HG02763 (cell line): ENCODE measurements at regions not wholly inside any gene's neighbourhood (a gene's known extent, or its start where the extent isn't known, plus 50 kb on each side); places are given as distances from the start of the nearest gene placed in this dataset.

Experiments
- ATAC-seq: cut with Tn5 transposase; IDR thresholded peaks from one replicate; pipeline ENCODE4 v1.9.1; 2021; ENCODE audit warnings: mild to moderate bottlenecking, moderate library complexity; ENCODE audit not compliant: unreplicated experiment

DNA sequence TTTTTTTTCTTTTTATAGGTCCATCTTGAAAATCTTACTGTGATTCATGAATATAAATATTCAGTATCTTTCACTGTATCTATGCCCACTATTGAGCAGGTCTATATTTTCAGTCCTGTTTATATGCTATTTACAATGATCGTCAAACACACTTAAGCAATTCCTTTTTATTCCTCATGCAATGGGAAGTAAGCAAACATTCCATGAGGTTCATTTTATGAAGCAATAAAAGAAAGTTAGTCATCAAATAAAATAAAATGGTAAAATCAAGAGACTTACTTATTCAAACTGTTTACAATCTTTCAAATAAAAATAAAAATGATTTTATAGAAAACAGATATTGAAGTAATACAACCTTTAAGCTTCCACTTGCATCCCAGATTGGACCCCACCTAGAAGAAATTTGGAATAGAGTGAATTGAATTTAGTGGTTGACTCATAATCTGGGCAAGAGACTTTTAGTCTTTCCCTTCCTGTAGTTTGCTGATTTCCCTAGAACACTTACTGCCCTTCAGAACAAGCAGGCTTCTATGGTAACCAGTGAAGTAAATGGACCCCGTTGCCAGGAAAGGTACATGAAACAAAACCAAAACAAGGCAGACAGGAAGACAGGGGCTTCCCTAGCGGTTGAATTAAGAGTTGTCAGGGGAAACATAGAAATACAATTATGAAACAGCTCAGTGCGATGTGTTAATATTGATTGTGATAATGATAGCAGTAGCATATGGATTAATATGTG, 241.0 kb upstream of the ATP2B1 start:
- ATAC-seq = peak; percentile 87

DNA sequence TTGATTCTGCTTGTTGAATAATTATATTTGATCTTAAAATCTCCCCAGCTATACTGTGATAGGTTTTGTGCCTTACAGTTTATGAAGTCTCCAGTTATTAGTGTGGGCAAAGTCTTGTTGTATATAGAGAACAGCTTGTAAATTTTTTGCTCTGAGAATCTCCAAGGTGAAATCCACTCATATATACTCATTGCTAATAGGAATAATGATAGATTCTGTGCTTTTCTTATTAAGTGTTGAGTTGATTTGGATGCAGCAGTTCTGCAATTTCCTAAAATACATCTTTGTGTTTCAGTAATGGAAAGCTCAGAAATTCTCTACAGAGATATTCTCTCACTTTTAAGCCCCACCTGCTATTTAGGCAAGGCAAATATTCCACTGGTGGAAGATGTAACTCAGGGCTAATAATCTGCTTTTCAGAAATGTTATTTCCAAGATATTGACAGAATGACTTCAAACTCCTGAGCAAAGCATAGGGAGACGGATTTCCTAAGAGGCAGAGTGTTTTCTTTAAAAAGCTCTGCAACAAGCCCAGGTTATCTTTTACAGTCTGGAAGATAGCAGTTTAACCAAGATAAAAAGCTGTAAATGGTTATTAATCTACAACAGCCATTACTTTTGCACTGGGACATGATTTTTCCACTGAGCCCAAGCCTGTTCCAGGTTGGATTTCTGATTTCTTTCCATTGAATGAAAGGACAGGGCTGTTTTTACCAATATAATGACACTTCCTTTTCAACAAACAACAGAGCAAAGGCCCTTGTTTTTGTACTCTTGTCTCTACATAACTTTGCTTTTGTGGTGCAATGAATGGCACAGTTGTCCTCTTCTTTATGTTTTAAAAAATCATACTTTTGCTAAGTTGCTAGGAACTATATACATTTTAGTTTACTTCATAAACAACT, 239.9 kb upstream of the ATP2B1 start:
- no peak for ATAC-seq

DNA sequence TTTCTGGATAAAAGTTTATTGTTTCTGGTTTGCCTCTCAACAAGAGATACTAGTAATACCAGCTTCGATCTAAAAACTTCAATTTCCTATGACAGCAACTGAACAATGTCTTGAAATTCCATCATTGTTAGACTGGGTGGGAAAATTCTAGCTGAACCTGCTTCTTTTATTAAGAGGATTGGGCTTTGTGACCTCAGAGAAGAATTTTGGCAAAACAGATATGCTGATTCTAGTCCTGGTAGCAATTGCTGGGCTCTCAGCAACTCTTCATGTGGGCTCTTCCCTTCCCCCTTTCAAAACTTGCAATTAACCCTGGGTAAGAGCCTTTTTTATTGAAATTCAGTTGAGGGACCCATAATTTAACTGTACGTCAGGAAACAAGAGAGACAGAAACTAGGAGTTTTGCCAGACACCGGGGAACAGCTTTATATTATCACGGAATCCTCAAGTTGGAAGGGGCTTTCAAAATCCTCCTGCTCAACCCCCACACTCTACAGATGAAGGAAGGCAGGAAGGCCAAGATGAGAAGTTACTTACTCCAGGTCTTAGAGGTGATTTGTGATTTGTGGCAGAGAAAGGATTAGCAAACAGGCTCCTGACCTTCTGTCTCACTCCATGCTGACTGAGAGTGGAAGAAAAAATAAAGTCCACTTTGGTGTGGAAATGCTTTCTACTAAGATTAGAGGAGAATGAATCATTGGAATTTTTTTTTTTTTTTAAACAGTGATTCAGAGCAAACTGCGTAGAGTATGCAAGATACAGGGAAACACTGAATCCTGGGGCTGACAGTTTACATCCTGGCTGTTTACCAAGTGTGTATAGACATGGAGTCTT, 239.0 kb upstream of the ATP2B1 start:
- ATAC-seq = no peak

DNA sequence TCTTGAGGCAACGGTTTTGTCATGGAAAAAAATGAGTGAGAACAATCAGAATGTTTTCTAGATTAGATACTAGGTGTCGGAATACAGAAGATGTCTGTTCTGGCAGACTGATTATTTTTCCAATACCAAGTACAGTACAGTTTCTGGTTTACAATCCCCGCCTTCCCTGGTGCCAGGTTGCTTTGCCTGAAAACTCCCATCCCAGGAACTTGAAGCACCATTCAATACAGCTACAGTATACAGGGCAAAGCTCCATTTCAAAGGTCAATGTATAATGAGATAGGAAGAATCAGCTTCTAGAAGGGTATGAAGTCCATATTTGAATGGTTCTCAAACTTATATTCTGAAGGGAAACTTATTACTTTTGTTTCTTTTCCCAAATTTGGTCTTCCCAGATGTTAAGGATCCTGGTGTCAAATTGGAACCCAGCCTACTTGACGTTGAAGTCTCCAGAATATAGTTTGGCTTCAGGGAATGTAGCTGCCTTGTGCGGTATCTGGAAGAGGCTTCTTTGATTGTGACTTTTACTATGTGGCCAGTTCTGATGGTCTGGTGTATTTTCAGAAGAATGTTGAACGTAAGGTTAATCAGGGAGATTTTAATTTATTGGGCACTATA, 238.0 kb upstream of the ATP2B1 start:
- ATAC-seq = no peak

DNA sequence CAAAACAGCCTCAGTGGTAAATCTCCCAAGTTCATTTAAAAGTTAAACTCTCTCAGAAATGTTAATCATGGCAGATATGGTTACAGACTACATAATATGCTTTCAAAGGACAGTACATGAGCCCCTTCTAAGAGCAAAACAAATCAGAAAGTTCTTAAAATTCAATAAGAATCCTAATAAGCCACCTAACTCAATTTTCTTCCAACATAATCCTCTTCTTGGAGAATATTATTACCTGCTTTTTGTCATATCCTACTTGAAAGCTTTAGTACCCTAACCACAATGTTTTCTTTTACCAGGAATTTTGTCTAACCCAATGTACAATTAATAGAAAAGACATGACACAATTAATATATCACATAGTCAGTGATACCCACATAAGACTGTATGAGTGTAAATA, 236.5 kb upstream of the ATP2B1 start:
- no peak for ATAC-seq

DNA sequence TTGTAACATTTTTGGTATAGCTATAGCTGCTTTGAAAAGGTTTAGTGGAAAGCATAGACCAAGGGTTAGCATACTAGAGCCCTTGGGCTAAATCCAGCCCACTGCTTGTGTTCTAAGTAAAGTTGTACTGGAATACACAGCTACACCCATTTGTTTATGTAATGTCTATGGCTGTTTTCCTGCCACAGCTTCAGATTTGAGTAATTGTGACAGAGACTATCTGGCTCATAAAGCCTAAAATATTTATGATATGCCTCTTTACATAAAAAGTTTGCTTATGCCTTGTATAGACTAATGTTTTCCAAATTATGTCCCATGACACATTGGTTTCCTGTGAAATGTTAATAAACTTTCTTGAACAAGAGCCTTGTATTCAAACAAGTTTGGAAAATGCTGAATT, 234.8 kb upstream of the ATP2B1 start:
- ATAC-seq = no peak

DNA sequence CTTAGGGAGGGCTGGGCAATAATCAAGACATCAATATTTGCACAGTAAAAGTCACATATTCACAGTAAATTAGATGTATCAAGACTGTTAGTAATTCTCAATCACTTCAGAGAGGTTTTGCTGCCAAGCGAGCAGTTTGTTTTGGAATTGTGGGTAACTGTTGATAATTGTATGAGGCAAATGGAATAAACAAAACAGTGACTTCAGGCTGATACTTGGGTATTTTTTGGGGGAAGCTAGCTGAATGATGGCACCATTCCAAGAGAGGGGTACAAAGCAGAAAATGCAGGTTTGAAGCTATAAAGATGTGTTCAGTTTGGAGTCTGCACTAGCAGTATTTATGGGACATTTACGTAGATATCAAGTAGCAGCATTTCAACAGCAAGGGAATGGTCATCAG, 232.8 kb upstream of the ATP2B1 start:
- no peak for ATAC-seq

DNA sequence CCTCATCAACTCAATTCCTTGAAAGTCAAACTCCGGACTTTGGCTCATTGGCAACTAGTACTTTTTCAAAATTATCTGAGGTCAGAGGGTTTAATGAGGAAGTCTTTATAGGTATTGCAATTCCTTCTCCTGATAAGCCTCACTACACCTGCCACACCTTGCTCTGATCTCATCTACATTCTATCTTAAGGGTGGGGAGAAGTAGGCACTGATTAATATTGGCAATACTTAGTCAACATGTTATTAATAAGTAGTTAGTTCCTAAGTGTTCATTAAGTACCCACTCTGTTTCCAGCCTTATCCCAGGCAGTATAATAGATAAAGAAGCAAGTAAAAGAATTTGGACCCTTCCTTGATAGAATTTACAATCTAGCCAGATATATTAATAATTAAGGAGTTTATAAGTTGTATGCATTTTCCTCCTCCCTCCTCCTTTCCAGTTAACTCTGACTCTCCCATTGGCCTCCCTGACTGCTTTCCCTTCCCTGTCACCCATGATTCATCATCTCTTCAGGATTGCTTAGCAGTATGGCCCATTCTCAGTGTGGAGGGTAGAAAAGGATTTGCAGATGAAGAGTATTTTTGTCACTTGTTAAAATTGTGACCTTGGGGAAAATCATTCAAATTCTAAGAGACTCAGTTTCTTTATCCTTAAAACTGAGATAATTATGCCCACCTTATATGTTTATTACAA, 231.0 kb upstream of the ATP2B1 start:
- ATAC-seq = no peak

DNA sequence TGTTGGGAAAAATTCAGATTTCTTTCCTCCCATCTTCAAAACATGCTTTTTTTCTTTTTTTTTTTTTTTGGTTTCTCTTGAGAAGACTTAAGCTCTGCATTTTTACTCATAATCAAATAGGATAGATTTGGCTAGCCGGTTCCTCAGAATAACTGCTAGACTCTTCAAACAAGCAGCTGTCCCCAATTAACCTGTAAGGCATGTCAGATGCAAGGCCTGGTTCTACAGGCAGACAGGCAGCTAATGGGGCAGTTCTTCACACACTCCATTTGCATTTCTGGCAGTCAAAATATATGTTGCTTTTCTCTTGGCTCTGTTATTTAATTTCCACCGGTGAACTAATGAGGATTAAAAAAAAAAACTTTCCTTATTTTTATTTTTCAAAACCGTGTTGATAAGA, 228.0 kb upstream of the ATP2B1 start:
- no peak for ATAC-seq

DNA sequence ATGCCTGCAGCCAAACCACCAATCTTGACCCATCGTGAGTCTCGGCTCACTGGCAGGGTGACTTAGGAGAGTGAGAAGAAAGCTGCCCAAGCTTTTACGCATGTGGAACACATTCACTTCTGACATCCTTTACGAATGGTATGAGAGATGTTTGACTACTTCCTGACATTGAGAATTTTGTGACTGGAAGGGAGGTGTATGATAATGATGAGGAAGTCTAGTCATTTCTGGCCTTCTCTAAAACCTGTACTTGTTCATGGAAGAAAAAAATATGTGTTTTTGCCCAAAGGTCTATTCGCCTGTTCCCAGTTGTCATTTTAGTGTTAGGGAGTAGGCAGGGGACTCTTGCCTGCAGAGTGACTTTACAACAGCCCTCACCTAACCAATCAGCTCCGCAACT, 227.2 kb upstream of the ATP2B1 start:
- no peak for ATAC-seq

DNA sequence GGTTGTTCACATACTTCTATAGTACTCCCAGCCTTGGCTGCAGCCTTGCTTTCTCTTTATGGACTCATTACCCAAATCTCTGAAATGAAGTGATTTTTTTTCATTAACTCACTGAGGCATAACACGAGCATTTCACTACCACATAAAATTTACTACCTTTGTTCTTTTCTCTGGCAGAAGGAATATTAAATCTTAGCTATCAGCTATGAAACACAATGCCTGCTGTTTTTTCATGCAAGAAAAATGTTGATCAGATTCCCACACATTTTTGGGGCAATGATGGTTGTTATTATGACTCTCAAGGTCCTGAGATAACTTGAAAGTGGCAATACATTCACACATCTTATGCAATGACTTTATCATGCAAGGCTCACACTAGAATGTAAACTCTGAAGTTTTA, 225.3 kb upstream of the ATP2B1 start:
- ATAC-seq = no peak

DNA sequence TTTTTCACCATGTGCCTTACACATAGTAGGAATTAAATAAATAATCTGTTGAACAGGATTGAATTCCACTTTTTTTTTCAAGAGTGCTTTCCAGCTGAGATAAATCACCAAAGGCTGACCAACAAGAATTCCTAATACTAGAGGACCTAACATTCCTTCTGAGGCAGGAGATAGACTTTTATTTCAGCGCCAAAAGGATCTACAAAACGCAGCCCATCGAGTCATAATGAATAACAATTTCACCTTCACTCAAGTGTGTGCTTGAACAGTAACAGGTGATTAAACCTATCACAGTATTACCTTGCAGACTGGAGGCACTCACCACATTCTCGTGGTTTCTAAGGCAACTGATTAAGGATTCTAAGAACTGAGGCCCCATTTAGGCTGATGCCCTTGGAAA, 224.3 kb upstream of the ATP2B1 start:
- ATAC-seq = no peak

DNA sequence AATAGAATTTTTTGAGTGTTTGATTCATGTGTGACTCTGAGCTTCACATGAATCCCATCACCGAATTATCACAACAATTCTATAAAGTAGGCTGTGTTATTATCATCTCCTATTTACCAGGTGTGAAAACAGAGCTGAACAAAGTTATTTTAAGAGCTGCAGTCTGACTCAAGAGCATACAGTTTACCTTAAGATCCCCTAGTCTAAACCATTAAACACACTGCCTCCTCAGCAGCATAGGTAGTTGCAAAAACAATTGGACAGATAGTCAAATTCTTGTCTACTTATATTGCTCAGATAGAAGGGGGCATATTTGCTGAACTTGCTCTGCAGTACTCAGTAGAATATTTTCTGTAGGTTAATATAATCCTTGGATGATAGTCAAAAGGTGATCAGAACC, 219.8 kb upstream of the ATP2B1 start:
- ATAC-seq = no peak

DNA sequence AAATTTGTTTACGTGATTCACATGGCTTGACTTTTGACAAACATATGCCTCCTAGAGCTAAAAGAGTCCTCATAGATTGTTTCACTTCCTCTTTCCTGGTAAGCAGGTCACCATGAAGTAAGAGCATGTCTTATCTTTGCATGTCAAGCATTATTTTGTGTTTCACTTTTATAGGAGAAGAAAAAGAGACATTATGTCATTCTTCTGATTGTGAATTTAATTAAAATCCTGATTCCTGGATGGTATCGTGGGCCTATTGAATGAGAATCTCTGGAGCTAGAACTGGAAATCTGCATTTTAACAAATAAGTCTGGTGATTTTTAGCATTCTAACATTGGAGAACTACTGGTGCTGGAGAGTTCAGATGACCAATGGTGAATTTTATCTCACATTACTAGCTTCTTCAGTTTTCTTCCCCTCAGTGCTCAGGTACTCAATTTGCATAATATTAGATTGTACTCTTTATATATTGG, 218.6 kb upstream of the ATP2B1 start:
- ATAC-seq = peak; percentile 97

DNA sequence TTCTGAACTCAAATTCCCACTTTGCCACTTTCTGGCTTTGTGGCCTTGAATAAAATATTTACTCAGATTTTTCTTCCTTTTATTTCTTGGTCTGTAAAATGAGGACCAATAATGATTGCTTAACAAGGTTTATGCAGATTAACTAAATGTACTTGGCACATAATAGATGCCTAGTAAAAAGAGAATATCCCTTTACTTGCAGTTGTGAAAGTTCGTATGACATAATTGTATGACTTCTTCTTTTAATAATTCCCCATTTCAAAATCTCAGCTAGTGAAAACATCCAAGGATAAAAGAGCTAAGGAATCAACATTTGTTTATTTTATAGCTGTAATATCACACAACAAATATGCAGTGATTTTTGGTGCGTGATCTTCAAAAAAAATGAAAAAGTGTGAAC, 215.6 kb upstream of the ATP2B1 start:
- no peak for ATAC-seq

DNA sequence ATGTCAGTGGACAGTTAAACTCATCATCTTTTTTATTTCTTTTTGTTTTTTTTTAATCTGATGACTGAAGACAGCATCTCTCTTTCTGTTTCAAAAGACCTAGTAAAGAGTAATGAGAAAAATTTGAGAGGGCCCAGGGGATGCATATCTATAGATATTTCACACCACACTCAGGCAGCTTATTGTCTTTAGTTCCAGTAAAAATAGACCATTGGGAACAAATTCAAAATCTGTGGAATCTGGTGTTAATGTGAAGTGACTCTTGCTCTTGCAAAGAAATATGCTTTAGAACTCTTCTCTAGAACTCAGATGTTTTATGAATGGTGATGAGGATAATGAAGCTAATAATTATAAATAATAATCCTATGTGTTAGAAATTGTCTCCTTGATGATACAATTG, 214.5 kb upstream of the ATP2B1 start:
- no peak for ATAC-seq

DNA sequence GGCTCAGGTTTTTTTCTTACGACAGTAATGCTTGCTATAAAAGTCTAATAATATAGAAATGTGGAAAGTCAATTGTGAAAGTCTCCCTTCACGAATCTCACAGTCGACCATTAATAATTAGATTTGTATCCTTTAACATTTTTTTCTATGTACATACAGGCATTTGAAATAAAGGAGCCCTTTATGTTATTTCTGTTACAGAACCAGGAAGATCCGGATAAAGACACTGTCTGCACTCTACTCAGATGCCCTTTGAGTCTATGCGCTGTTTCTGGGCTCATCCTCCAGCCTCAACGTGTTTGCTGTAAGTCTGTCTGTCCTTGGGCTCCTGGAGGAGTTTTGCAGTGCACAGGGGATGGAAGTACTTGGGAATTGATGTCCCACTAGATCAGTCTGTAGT, 212.2 kb upstream of the ATP2B1 start:
- ATAC-seq = no peak

DNA sequence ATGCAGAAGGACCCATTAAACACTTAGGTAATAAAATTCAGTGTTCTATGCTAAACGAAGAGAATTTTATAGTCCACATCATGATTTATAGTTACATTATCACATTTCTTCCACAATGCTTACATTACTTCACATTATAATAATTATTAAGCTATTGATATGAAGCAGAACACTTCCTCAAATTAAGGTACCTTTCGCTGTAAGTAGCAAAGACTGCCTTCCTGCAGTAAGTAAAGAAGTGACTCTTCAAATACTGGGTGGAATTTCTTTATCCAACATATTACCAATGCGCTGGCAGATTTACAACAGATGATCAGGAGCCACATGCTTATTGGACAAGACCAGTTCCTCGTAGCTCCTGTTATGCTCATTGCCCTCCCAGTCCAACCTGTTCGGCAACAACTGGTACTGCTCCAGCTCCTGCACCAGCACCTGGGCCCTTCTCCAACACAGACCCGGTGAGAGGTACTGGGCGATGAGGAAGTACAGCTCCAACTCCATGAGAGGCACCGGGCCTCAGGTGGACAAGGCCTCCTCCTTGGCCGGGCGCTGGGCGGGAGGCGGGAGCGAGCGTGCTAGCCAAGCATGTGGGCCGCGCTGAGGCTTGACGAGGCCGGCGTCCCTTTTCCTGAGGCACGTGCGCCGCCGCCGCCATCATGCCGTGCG, 210.7 kb upstream of the ATP2B1 start:
- ATAC-seq = no peak

DNA sequence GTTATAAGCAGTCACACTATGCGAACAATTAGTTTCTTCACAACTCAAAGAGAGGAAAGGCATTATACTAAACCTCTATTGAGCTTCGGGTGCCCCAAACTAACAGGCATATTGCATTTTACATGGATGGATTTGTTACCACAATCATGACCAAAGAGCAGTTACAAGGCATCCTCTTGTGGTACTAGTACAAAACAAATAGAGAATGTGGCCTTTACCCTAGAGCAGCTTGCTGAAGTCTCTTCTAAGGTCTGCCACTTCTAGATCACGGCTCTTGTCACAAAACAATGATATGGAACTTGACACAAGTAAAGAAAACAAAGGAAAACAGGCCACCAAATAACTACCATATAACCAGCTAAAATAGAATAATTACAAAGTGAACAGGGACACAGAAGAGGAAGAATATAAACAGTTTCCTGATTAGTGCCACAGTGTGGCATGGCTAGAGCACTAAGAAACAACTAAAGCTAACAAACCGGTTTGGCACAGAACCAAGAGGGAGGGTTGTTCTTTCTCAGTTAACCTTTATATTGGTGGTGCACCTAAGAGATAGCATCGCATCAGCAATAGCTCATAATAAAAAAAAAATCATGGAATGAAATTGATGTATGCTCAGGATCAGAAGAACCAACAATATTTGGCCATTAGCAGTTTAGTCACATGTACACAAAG, 209.7 kb upstream of the ATP2B1 start:
- no peak for ATAC-seq
